Left ventricle myocardium inferior (tissue), 1 donor: ENCODE measurements at regions not wholly inside any gene's neighbourhood (a gene's known extent, or its start where the extent isn't known, plus 50 kb on each side); places are given as distances from the start of the nearest gene placed in this dataset.
"Not testable (repeated sequence)": the region's sequence is repeated elsewhere in the genome, so short reads cannot be mapped to it uniquely, and the experiment has no call there.

Experiments used
- DNase-seq: peaks from one replicate; pipeline ENCODE4 v3.0.0-alpha.2; 2020
- H3K27ac ChIP-seq: fragments of 200-600 bp; replicated peaks from 2 replicates; pipeline ENCODE4 v1.8.0; 2021
- H3K27me3 ChIP-seq: fragments of 200-600 bp; 2 replicates; pipeline ENCODE4 v1.8.0; 2021; ENCODE audit warnings: low read depth
- H3K36me3 ChIP-seq: fragments of 200-600 bp; 2 replicates; pipeline ENCODE4 v1.8.0; 2021
- H3K4me1 ChIP-seq: fragments of 200-600 bp; 2 replicates; pipeline ENCODE4 v1.8.0; 2021
- H3K4me3 ChIP-seq: fragments of 200-600 bp; 2 replicates; pipeline ENCODE4 v1.8.0; 2021; ENCODE audit warnings: mild to moderate bottlenecking, moderate library complexity
- H3K9me3 ChIP-seq: fragments of 200-600 bp; replicated peaks from 2 replicates; pipeline ENCODE4 v1.8.0; 2021
- intact Hi-C: fragments of 100-400 bp; cut with micrococcal nuclease; formaldehyde crosslinking; loops from one replicate; pipeline ENCODE4 v1.11.0; 2022
- TF ChIP-seq, protein P1 (sequence below): fragments of 200-600 bp; IDR thresholded peaks from 2 replicates; pipeline ENCODE4 v1.8.0; 2021; ENCODE audit warnings: antibody characterized with exemption, mild to moderate bottlenecking, borderline replicate concordance
- donor health status: DM: no; HTN: yes; CAD: no; lungs with severe emphysema.

DNA sequence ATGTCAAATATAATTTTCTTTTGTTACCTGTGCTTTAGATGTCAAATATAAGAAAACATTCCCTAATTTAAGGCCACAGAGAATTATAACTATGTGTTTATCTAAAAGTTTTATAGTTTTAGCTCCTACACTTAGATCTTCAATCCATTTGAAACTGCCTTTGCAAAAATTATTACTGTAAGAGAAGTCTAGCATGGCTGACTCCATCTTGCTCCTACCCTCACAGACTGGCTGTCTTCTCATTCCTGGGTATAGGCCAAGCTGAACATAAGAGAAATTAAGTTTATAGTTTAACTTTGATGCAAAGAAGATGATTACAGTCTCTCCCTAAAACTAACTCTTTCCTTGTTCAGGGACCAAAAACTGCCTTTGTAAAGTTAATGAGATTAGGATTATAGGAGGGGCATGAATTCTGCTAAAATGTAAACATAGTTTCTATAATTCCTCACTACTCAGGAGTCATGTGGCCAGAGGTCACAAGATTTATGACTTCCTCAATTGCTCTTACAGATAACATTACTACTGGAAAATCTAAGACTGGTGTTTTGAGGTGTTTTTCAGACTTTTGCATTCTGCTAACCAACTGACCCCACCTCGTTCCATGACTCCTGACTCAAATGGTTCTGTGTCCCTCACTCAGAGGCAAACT lies 184.0 kb downstream of the BCHE start:
- Histone ChIP-seq H3K27me3 (no peaks in the 10 kb centered on the region), H3K27ac (no peak overlapping the region), H3K4me1 (no peaks in the 10 kb centered on the region), H3K36me3 (no peaks in the 10 kb centered on the region), H3K4me3 (no peak overlapping the region), H3K9me3 (peaks cover 9% of the 10 kb centered on the region)
- intact Hi-C loops: no loop called here
- TF ChIP-seq, protein P1, sequence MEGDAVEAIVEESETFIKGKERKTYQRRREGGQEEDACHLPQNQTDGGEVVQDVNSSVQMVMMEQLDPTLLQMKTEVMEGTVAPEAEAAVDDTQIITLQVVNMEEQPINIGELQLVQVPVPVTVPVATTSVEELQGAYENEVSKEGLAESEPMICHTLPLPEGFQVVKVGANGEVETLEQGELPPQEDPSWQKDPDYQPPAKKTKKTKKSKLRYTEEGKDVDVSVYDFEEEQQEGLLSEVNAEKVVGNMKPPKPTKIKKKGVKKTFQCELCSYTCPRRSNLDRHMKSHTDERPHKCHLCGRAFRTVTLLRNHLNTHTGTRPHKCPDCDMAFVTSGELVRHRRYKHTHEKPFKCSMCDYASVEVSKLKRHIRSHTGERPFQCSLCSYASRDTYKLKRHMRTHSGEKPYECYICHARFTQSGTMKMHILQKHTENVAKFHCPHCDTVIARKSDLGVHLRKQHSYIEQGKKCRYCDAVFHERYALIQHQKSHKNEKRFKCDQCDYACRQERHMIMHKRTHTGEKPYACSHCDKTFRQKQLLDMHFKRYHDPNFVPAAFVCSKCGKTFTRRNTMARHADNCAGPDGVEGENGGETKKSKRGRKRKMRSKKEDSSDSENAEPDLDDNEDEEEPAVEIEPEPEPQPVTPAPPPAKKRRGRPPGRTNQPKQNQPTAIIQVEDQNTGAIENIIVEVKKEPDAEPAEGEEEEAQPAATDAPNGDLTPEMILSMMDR: no peak
- DNase-seq: no peak

DNA sequence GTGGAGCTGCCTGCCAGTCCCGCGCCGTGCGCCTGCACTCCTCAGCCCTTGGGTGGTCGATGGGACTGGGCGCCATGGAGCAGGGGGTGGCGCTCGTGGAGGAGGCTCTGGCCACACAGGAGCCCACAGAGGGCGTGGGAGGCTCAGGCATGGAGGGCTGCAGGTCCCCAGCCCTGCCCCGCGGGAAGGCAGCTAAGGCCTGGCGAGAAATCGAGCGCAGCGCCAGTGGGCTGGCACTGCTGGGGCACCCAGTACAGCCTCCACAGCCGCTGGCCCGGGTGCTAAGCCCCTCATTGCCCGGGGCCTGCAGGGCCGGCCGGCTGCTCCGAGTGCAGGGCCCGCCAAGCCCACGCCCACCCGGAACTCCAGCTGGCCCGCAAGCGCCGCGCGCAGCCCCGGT lies 187.9 kb downstream of the BCHE start:
- intact Hi-C loops, H3K27ac ChIP-seq, H3K27me3 ChIP-seq, H3K4me1 ChIP-seq, DNase-seq, H3K4me3 ChIP-seq, H3K36me3 ChIP-seq: not testable (repeated sequence)
- H3K9me3 ChIP-seq: peaks cover 15% of the 10 kb centered on the region

DNA sequence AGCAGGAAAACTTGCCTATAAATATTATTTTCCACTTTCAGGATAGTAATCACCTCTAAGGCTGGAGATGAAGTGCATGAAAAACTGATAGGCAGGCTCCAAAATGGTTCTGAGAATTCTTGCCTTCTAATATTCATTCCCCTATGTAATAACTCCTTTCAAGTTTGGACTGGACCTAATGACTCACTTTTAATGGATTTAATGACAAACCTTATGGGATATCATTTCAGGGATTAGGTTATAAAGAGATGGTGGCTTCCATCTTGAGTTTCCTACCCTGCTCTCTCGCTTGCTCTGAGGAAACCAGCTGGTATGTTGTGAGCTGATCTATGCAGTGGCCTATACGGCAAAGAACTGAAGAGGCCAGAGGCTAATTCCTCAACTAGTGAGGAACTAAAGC lies 192.0 kb downstream of the BCHE start:
- H3K36me3 ChIP-seq: no peaks in the 10 kb centered on the region
- H3K4me3 ChIP-seq: no peak overlapping the region
- TF ChIP-seq, protein P1: no peak
- no peak overlapping the region for H3K27ac ChIP-seq
- H3K4me1 ChIP-seq: peaks cover 4% of the 10 kb centered on the region
- no peaks in the 10 kb centered on the region for H3K27me3 ChIP-seq
- intact Hi-C loops: no loop called here
- no peak for DNase-seq
- H3K9me3 ChIP-seq: peaks cover 15% of the 10 kb centered on the region

DNA sequence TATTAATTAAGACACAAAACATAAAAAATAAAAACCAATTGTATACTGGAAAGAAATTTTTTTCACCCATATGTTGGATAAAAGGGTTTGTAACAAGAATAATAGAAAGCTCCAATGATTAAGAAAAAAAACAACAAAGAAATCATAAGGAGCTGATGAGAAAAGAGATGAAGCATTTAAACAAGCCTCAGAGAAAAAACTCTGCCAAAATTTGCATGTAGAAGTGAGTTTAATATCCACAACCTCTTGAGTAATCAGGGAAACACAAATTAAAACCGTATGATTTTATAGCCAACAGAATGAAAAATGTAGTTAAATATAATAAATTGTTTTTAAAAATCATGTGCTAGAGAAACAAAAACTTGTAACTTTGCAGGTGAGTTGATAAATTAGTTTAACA lies 192.9 kb downstream of the BCHE start:
- peaks cover 4% of the 10 kb centered on the region for H3K4me1 ChIP-seq
- H3K9me3 ChIP-seq: peaks cover 14% of the 10 kb centered on the region
- no peak for DNase-seq
- no peaks in the 10 kb centered on the region for H3K27me3 ChIP-seq
- intact Hi-C loops: no loop called here
- no peaks in the 10 kb centered on the region for H3K36me3 ChIP-seq
- no peak overlapping the region for H3K27ac ChIP-seq
- no peak overlapping the region for H3K4me3 ChIP-seq
- TF ChIP-seq, protein P1: no peak

DNA sequence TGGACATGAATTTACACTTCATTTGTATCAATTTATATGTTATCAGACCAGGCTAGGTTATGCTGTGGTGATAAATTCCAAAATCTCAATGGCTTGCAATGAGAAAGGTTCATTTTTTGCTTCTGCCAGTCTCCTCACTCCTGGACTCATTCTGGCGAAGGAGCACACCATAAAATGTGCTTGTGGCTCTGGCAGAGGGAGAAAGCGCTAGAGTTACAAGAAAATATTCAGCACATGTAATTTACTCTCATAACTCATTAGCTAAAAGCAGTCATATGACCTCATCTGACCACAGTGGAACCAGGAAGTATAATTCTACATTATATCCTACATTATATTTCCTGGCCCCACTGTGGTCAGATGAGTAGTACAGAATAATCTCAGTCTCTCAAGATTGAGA lies 193.8 kb downstream of the BCHE start:
- intact Hi-C loops: no loop called here
- Histone ChIP-seq H3K9me3 (peaks cover 11% of the 10 kb centered on the region), H3K4me1 (peaks cover 4% of the 10 kb centered on the region), H3K4me3 (no peak overlapping the region), H3K27ac (no peak overlapping the region), H3K36me3 (no peaks in the 10 kb centered on the region), H3K27me3 (no peaks in the 10 kb centered on the region)
- no peak for DNase-seq
- TF ChIP-seq, protein P1: no peak

DNA sequence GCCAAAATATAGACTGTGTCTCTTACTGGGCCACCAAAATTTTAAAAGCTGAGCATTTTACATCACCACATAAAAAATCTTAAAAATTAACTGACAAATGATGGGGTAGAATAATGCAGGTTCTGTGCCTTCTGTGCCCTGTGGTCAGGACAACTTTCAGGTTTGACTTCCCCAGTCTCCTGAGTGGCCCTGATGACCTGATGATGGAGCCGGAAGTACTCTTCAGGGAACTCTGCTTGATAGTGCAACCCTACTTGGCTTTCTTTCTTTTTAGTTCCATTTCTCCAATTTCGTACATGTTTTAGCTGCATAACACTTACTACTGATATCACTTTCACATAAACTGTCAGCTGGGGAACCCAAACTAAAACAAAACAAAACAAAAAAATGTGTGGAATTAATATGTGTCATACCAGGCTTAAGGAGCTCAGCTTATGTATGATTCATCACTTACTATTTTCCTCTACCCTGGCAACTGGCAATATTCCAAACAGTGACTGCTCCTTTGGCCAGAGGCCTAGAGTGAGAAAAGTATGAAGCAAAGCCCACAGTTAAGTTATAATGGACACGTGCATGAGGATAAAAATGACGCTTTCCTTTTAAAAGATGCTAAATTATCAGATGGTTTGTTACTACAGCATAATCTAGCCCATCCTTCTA lies 194.3 kb downstream of the BCHE start:
- intact Hi-C loops: no loop called here
- Histone ChIP-seq H3K9me3 (peaks cover 11% of the 10 kb centered on the region), H3K27me3 (no peaks in the 10 kb centered on the region), H3K27ac (no peak overlapping the region), H3K36me3 (no peaks in the 10 kb centered on the region), H3K4me3 (no peak overlapping the region), H3K4me1 (peaks cover 4% of the 10 kb centered on the region)
- TF ChIP-seq, protein P1: no peak
- DNase-seq: no peak
